NOMO-1 treated with DMSO at 0.1 percent for 48 hours (cell line): ENCODE measurements at regions not wholly inside any gene's neighbourhood (a gene's known extent, or its start where the extent isn't known, plus 50 kb on each side); places are given as distances from the start of the nearest gene placed in this dataset.
"Not testable (repeated sequence)": the region's sequence is repeated elsewhere in the genome, so short reads cannot be mapped to it uniquely, and the experiment has no call there.

Source experiments
- DNase-seq: peaks from one replicate; lab custom pipeline; 2025; ENCODE audit not compliant: unreplicated experiment; lab: John Stamatoyannopoulos, UW

DNA sequence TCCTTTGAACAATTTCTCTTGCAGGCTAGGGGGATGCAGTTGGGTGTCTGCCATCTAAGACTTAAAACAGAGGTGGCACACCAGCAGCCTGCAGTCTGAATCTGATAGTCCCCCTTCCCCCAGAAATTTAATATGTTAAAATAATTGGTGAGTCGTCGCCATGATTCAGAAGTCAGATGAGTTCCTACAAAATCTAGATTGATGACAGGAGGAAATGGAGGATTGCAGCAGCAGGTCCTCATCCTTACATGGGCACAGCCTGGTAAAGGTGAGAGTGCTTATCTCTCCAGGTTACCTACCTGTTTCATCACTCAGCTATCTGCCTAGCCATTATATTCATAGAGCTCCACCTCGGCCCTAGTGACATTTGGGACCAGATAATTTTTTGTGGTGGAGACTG, 112.3 kb downstream of the PCSK1 start:
- DNase-seq, result no peak

DNA sequence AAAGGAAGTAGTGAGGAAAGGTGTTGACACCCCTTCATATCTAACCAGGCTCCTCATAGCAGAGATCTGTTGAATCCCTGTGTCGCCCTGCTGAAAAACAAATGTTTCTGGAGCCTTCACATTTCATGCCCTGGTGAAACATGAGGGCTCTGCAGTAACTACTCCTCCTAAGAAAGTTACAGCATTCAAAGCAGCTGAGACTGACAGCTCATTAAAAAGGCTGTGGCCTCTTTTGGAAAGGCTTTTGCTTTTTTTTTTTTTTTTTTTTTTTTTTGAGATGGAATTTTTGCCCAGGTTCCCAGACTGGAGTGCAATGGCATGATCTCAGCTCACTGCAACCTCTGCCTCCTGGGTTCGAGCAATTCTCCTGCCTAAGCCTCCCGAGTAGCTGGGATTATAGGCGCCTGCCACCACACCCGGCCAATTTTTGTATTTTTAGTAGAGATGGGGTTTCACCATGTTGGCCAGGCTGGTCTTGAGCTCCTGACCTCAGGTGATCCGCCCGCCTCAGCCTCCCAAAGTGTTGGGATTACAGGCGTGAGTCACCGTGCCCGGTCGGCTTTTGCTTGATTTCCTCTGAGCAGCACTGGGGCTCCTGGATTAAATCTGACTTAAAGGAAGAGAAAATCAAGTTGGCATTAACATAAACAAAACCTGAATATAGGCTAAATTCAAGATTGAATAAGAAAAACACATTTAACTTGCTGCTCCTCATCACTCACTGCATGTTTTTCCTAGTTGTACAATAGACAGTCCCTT, 112.9 kb downstream of the PCSK1 start:
- DNase-seq, result not testable (repeated sequence)

DNA sequence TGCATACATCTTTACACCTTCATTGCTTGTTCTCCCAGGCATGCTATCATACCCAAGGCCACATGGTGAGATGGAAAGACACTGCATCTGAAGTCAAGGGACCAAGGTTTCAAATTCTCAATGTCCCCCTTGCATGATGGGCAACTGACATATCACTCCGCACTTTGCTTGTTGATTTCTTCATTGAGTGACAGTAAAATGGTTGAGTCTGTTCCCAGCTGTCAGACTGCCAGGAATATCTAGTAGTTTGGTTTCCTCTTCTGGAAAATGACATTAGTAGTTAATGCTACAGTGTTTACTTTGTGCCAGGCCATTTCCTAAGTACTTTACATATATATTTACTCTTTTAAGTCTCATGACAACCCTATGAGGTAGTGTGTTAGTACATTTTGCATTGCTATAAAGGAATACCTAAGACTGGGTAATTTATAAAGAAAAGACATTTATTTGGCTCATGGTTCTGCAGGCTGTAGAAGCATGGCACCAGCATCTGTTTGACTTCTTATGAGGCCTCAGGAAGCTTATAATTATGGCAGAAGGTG, 114.4 kb downstream of the PCSK1 start:
- DNase-seq, result no peak

DNA sequence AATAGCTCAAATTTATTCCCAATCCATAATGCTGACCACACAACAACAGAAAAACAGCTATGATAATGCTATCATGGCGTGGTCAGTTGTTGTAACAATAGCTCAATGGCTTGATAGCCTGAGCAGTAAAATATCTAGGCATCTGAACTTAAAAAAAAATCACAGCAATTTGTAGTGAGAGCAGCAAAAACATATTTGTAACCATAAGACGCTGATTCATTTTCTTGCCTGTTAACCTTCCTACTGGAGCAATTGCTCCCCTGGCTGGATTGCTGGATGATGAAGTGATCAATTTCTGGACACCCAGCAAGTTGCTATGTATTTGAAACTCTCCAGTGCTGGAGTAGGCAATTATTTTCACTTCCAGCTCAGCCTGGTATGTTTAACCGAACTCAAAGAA, 115.1 kb downstream of the PCSK1 start:
- no peak for DNase-seq

DNA sequence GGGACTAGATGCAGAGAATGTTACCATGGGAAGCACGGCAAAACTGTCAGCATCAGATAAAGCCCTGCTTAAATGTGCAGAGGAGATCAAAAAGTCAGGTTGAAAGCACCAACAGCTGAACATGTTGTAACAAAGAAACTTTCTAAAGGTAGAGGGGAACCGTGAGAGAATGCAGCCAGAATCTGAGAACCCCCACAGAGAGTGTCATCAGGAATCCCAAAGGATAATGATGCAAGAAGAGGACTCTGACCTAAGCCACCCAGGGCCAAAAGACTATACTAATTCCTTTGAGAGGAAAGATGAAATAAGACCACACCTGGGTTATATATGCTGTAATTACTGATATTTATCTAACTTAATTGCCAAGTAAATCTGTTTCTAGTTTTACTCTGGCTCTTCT, 116.6 kb downstream of the PCSK1 start:
- DNase-seq, result no peak

DNA sequence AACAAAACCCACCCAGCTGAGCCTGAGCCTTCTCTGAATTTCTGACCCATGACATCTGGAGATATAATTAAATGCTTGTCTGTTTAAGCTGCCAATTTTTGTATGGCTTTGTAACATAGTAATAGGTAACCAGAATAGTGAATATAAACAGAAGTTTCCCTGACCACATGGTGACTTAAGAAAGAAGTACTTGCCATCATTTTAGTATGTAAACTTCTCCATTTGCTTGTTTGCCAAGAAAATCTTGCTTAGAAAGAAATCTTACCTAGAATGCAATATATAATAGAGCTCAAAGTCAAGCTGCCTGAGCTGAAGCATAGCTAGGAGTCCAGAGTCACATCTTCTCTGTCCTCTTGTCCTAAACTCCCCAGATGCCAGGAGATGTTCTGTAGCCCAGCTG, 117.0 kb downstream of the PCSK1 start:
- DNase-seq, result no peak

DNA sequence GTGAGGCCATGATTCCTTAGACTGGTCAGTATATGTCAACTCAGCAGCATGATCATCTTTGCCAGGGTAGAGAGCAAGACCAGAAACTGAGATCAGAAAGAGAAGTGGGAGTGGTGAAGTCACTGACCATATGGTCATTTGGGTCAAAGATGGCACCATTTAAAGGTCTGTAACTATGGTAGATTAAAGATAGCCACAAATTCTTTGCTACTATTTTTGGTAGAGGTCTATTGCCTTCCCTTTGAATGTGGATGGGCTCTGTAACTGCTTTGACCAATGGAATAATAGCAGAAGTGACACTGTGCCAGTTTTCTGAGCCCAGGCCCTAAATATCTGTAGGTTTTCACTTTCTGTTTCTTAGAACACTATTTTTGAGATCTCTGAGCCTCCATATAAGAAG, 117.6 kb downstream of the PCSK1 start:
- no peak for DNase-seq

DNA sequence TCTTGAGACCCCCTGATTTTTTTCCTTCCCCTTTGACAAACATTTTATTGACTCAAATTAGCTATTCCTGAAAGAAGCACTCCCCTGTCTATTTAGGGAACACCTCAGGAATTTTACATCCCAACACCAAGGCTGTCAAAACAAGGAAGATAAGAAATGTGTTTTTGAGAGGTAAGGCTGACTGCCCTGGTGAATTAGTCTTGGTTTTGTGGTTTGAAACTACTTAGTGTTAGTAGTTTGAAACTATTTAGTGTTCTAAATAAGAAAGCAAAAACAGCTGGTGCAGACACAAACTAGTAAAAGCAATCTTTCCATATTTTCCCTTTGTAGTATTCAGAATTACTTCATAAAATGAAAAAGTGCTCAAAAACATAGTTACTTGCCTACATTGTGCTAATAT, 120.7 kb downstream of the PCSK1 start:
- no peak for DNase-seq

DNA sequence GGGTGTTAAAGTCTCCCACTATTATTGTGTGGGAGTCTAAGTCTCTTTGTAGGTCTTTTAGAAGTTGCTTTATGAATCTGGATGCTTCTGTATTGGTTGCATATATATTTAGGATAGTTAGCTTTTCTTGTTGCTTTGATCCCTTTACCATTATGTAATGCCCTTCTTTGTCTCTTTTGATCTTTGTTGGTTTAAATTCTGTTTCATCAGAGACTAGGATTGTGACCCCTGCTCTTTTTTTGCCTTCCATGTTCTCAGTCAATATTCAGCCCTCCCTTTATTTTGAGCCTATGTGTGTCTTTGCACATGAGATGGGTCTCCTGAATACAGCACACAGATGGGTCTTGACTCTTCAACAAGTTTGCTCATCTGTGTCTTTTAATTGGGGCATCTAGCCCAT, 126.0 kb downstream of the PCSK1 start:
- not testable (repeated sequence) for DNase-seq

DNA sequence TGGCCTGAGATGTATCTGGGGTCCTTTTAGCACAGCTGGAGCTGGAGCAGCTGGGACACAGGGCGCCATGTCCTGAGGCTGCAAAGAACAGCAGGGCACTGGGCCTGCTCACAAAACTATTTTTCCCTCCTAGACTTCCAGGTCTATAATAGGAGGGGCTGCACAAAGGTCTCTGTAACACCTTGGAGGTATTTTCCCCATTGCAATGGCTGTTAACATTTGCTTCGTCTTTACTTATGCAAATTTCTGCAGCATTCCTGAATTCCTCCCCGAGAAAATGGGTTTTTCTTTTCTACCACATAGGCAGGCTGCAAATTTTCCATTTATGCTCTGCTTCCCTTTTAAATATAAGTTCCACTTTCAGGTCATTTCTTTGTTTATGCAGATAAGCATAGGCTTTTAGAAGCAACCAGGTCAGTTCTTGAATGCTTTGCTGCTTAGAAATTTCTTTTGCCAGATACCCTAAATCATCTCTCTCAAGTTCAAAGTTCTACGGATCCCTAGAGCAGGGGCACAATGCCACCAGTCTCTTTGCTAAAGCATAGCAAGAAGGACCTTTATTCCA, 130.8 kb downstream of the PCSK1 start:
- DNase-seq, result no peak

DNA sequence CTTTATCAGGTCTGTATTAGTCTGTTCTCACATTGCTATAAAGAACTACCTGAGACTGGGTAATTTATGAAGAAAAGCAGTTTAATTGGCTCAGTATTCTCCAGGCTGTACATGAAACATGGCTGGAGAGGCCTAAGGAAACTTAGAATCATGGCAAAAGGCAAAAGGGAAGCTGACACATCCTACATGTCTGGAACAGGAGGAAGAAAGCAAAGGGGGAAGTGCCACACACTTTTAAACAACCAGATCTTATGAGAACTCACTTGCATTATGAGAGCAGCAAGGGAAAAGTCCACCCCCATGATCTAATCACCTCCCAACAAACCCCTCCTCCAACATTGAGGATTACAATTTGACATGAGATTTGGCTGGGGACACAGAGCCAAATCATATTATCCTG, 132.1 kb downstream of the PCSK1 start:
- DNase-seq, result peak; percentile 34

DNA sequence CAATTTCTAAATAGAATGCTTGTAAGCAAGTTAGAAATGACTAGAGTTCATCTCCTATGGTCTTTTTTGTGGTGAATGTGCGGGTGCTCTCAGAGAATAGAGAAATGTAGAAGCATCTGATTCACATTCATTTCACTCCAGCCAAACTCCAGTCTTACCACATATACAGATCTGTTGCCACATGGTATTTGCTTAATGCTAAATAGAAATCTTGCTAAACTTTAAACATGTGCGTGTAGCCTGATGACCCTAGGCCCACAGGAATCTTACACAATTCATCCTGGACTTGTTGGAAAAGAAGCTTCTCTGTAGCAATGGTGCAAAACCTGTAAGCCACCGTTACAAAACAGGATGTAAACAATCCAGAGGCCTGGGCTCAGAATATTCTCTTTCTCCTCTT, 135.2 kb downstream of the PCSK1 start:
- DNase-seq, result peak; percentile 78

DNA sequence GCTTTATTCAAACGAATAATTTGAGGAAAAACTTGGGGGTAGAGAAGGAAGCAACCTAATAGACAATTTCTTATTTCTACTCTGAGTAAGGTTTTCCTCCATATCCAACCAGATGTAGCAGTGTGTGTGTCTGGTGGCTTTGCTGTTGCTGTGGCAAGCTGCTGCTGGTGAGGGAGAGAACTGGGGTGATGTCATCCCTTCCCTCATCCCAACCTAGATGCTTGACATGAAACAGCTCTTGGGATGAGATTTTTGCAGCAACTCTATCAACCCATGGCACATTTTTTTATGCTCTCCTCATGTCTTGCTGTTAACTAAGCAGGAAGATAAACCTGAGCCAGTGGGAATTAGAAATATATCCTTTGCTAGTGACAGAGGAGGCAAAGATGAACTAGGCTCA, 135.8 kb downstream of the PCSK1 start:
- no peak for DNase-seq

DNA sequence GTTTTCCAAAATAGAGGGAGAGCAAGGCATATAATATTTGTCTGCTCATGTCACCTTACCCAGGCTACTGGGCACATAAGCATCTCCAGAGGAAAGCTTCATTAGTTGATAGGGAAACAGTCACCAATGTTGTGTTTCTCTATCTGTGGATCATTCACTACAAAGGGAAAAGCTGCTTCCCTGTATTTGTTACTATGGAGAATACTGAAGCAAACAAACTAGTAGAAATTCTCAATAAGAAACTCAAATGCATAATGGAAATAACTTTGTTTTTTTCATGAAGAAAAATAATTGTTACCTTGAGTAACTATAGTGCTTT, 138.2 kb downstream of the PCSK1 start:
- no peak for DNase-seq

DNA sequence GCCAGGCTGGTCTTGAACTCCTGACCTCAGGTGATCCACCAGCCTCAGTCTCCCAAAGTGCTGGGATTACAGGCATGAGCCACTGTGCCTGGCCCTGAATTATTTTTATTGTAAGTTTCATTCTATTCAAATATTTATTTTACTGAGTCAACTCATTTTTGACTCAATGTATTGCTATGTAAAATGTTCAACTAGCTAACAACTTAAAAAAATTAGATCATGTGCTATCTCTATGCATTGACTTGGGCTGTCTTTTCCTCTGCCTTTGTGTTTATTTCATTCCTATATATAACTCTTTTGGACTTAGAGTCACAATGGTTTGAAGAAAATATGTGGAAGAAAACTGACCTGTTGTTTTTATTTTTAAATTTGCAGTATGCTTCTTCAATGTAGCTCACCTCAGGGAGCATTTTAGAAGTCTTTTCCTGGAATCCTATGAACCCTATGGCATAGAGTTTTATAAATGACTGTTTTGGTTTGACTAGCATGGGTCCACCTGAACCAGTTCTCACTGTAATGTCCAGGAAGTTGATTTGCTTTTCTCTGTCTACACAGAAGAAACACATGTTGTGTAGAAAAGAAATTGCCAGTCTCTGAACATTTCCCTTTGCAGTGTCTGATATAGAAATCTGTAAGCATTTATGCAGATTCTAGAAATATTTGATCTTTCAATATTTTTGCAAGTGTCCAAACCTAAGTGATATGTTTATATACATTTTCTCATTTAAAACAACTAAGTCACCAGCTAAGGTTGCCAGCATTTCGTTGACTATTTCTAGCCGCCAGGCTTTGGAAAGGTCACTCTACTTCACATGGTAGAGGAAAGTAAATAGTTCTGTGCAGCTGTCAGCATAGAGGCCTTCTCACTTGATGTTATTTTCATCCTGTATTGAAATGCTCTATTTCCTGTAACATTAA, 138.8 kb downstream of the PCSK1 start:
- no peak for DNase-seq

DNA sequence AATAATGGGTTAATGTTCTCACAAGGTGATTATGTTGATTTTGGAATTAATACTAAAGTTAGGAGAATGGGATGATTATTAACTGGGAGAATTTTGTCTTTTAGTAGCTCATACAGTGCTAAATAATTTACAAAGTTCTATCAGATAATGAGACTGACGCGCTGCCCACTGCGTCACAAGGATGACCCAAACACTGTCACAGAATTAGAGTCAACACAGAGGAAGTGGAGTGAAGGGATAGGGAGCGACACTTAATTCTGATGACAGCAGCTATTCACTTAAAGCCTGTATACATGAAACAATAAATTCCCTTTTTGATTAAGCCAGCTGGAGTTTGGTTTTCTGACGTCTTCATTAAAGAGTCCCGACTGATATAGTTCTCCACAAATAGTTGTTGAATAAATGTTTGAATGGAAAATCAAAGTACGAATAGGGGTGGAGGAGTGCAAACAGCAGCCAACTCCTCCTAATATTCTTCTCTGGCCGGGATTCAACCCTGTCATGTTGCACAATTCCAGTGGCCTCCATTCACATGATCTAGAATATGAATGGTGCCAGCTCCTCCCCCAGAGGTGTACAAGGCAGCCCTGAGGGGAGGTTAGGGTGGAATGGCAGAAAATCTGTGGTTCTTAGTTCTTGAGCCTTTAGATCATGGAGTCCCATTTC, 140.3 kb downstream of the PCSK1 start:
- no peak for DNase-seq

DNA sequence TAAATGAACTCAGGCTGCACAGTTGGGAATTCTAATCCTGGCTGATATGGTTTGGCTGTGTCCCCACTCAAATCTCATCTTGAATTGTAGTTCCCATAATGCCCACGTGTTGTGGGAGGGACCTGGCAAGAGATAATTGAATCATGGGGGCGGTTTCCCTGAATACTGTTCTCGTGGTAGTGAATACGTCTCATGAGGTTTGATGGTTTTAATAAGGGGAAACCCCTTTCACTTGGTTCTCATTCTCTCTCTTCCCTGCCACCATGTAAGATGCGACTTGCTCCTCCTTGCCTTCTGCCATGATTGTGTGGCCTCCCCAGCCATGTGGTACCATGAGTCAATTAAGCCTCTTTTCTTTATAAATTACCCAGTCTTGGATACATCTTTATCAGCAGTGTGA, 143.8 kb downstream of the PCSK1 start:
- not testable (repeated sequence) for DNase-seq

DNA sequence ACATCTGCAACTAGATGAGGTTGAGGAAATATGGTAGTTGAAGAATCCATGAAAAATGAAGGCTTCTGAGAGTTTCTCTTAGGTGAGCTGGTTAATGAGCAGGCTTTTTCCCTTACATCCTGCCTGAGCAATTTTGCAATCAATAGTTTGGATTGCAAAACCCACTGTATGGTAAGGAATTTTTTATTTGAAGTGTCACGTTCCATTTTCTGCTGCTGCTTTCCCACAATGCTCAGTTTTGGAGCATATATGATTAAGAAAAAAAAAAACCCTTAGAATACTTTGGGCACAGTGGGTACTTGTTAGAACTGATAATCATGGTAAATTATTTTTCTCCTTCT, 144.2 kb downstream of the PCSK1 start:
- no peak for DNase-seq

DNA sequence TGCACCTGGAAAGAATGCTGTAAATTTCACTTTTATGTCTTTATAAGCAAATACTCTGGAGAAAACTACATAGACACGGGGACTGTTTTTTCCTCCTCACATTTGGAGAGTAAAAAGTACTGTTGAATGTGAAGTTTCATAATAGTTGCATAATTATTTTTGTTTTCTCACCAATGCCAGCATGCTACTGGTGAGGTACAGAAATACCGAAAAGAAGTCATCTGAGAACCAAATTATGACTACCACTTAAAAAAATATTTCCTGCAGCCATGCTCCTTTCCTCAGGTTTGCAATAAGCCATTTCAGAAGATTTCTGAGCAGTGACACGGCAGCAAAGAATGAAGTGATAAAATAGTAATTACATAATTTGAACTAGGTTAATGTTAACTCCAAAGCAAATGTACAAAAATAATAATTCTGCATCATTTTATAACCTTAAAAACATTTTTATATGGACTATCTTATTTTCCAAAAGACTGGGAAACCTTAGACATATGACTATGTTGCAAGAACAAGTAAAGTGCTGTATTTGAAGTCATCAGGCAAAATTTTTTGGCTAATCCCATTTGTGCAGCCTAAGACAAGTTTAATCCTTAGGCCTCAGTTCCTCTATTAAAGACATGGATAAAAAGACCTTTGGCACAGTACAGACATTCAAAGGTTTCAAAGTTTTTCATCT, 144.7 kb downstream of the PCSK1 start:
- DNase-seq, result peak; percentile 31

DNA sequence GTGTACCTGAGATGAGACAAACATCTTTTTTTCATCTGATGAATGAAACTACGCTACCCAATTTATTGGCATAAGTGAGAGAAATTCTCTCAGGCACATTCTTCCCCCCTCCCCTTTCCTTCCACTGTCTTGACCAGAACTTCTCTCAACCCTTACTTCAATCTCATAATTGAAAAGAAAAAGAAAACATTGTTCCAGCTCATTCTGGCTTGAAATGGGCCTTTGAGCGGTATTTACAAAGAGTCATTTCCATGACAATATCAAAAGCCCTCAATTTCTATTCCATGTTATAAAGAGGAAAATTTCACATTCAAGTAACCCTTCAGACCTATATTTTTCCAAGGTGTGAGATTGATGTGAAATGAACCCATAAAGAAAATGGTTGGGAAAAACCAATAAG, 145.9 kb downstream of the PCSK1 start:
- DNase-seq, result no peak

DNA sequence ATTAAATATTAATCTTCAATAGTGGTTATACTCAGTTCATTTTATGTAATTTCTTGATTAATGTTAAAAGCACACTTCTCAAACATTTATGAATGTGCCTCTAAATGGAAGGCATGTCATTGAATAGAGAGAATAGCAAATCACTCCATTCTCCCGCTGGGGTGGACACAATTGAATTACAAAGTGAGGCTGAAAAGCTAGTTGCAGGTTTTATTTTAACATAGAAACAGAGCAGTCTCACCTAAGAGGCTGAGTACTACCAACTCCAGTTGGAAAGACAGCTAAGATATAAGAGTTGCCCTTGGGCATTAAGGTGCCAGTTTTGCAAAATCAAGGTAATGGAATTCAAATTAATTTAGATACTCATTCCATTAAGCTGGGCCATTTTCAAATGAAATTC, 147.2 kb downstream of the PCSK1 start:
- DNase-seq, result no peak
